SU-DHL-6 (cell line): ENCODE measurements at regions not wholly inside any gene's neighbourhood (a gene's known extent, or its start where the extent isn't known, plus 50 kb on each side); places are given as distances from the start of the nearest gene placed in this dataset.

Experiments used
- H2AFZ ChIP-seq: fragments of 200-600 bp; sonication (generic); 2 replicates; pipeline ENCODE4 v1.6.1; 2014; ENCODE audit warnings: low read depth, mild to moderate bottlenecking, moderate library complexity, mixed read lengths, antibody characterized with exemption, low read length; ENCODE audit not compliant: severe bottlenecking
- H3F3A ChIP-seq: fragments of 200-600 bp; shearing (Covaris generic); 2 replicates; pipeline ENCODE4 v1.6.0; 2016; ENCODE audit warnings: antibody characterized with exemption, mild to moderate bottlenecking; ENCODE audit not compliant: insufficient read depth
- H3K27ac ChIP-seq: fragments of 200-600 bp; sonication (generic); 2 replicates; pipeline ENCODE4 v1.5.1; 2016; ENCODE audit warnings: low read depth, mild to moderate bottlenecking, low read length, moderate library complexity, mixed read lengths
- H3K27me3 ChIP-seq: fragments of 200-600 bp; sonication (generic), shearing (Covaris generic); 2 replicates; pipeline ENCODE4 v1.6.0; 2014; ENCODE audit warnings: mild to moderate bottlenecking, low read length
- H3K36me3 ChIP-seq: fragments of 200-600 bp; sonication (generic); 2 replicates; pipeline ENCODE4 v1.6.1; 2014; ENCODE audit warnings: mild to moderate bottlenecking, low read length, mixed read lengths
- H3K4me2 ChIP-seq: fragments of 300-600, 200-600 bp; shearing (Covaris generic), sonication (generic); 2 replicates; pipeline ENCODE4 v1.6.0; 2014; ENCODE audit warnings: low read length, low read depth, mild to moderate bottlenecking; ENCODE audit not compliant: poor library complexity, severe bottlenecking
- H3K4me3 ChIP-seq: fragments of 200-600 bp; sonication (generic); 2 replicates; pipeline ENCODE4 v1.5.1; 2014; ENCODE audit warnings: antibody characterized with exemption, low read length, mild to moderate bottlenecking, mixed read lengths; ENCODE audit not compliant: insufficient read depth, poor library complexity, severe bottlenecking
- H3K79me2 ChIP-seq: fragments of 200-600 bp; sonication (generic); 2 replicates; pipeline ENCODE4 v1.6.1; 2014; ENCODE audit warnings: mild to moderate bottlenecking, low read length, moderate library complexity; ENCODE audit not compliant: insufficient read depth
- H3K9ac ChIP-seq: fragments of 200-600 bp; sonication (generic); 2 replicates; pipeline ENCODE4 v1.7.0; 2014; ENCODE audit warnings: mild to moderate bottlenecking, low read length
- H3K9me2 ChIP-seq: fragments of 200-600 bp; sonication (generic); replicated peaks from 2 replicates; pipeline ENCODE4 v1.6.1; 2014; ENCODE audit warnings: low read length; ENCODE audit not compliant: insufficient read depth
- H3K9me3 ChIP-seq: fragments of 200-600 bp; sonication (generic); 2 replicates; pipeline ENCODE4 v1.6.1; 2014; ENCODE audit warnings: low read length, mixed read lengths; ENCODE audit not compliant: insufficient read depth
- H4K20me1 ChIP-seq: fragments of 200-600 bp; sonication (generic); 2 replicates; pipeline ENCODE4 v1.6.1; 2014; ENCODE audit warnings: low read depth, mild to moderate bottlenecking, antibody characterized with exemption, low read length, moderate library complexity, mixed read lengths
- EZH2phosphoT487 ChIP-seq: fragments of 200-600 bp; sonication (generic), shearing (Covaris generic); conservative IDR thresholded peaks from 2 replicates; pipeline ENCODE4 v1.6.1; 2018; ENCODE audit warnings: mild to moderate bottlenecking, antibody characterized with exemption, low read length, moderate library complexity, mixed read lengths
- TF ChIP-seq, protein P1 (sequence below): fragments of 200-600 bp; sonication (generic); IDR thresholded peaks from one replicate; pipeline ENCODE4 v1.5.1; 2017; ENCODE audit warnings: antibody characterized with exemption, mild to moderate bottlenecking, low read length, moderate library complexity; ENCODE audit not compliant: insufficient read depth, poor library complexity, severe bottlenecking

DNA sequence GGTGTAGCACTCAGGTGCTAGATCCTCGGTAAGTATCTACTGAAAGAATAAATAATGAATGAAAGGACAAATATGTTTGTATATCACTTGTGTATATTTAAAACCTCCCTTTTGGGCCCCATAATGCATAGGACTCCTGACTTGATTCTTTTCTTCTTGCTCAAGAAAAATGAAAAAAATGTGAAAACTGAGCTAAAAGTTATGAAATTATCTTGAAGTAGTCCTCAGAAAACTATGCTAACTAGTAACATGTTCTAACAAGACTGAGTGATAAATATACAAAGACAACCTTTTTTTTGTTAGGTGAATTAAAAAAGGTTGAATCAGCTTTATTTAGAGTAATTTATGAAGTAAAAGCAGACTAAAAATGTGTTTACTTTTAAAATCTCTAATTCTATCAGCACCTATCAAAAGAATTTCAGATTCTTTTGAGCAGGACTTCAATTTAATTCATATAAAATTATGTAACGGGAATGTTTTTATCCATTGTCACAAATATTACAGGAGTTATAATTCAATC, 247.8 kb upstream of the JAG1 start:
- Histone ChIP-seq H3K9me3 (0 out of 2 replicates have a peak, but pooled peaks cover 4% of the 10 kb centered on the region), H4K20me1 (no peaks in the 10 kb centered on the region)

DNA sequence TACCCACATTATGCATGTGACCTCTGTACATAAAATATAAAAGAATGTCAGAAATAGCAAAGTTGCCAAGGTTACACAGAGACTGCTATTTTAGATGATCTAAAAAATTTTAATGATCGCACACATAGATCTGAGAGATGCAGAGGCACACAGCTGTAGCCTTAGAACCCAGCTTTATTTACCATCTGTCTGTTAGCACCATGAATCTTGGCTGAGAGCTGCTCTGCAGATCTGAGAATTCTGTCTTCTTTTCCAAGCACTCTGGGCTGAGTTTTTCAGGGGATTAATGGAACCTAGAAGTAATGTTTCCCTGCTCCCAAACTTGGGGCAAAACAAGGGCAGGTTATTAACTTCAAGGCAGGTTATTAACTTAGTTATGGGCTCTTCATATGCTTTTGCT, 248.7 kb upstream of the JAG1 start:
- Histone ChIP-seq H3K9me2 (no peaks in the 10 kb centered on the region), H4K20me1 (no peaks in the 10 kb centered on the region), H3K36me3 (no peaks in the 10 kb centered on the region), H2AFZ (no peak overlapping the region), H3K27ac (no peak overlapping the region), H3K27me3 (no peaks in the 10 kb centered on the region), H3K79me2 (no peaks in the 10 kb centered on the region), H3F3A (no peaks in the 10 kb centered on the region), H3K9ac (no peak overlapping the region), H3K4me2 (no peak overlapping the region), H3K9me3 (0 out of 2 replicates have a peak, but pooled peaks cover 2% of the 10 kb centered on the region), H3K4me3 (no peak overlapping the region)
- TF ChIP-seq, protein P1, sequence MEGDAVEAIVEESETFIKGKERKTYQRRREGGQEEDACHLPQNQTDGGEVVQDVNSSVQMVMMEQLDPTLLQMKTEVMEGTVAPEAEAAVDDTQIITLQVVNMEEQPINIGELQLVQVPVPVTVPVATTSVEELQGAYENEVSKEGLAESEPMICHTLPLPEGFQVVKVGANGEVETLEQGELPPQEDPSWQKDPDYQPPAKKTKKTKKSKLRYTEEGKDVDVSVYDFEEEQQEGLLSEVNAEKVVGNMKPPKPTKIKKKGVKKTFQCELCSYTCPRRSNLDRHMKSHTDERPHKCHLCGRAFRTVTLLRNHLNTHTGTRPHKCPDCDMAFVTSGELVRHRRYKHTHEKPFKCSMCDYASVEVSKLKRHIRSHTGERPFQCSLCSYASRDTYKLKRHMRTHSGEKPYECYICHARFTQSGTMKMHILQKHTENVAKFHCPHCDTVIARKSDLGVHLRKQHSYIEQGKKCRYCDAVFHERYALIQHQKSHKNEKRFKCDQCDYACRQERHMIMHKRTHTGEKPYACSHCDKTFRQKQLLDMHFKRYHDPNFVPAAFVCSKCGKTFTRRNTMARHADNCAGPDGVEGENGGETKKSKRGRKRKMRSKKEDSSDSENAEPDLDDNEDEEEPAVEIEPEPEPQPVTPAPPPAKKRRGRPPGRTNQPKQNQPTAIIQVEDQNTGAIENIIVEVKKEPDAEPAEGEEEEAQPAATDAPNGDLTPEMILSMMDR = no peak
- no peak for TF ChIP-seq EZH2phosphoT487

More for the DNA sequence above, 247.8 kb upstream of the JAG1 start:
- no peaks in the 10 kb centered on the region for H3K27me3 ChIP-seq
- no peak overlapping the region for H3K9ac ChIP-seq
- no peaks in the 10 kb centered on the region for H3K36me3 ChIP-seq
- H3K79me2 ChIP-seq = no peaks in the 10 kb centered on the region
- H2AFZ ChIP-seq = no peak overlapping the region
- H3K9me2 ChIP-seq = no peaks in the 10 kb centered on the region
- TF ChIP-seq, protein P1 = no peak
- no peak for TF ChIP-seq EZH2phosphoT487
- no peak overlapping the region for H3K27ac ChIP-seq
- H3F3A ChIP-seq = no peaks in the 10 kb centered on the region
- H3K4me3 ChIP-seq = no peak overlapping the region
- no peak overlapping the region for H3K4me2 ChIP-seq

DNA sequence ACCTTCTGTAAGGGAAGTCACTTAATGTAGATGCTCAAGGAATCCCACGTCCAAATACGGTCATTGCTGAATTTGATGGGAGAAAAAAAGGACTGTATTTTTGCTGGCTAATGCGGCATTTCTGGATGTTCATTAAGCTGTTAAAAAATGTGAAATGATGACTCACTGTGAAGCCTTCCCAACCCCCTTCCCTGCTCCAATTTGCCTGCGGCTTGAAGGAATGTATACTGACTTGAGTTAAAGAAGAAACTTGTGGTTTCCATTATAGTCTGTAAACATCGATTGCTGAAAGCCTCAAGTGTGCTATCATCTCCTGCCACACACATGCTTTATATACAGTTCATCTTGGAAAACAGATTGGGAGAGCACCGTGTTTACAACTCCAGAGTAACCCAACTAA, 249.1 kb upstream of the JAG1 start:
- H3K4me2 ChIP-seq = no peak overlapping the region
- no peaks in the 10 kb centered on the region for H3K27me3 ChIP-seq
- no peaks in the 10 kb centered on the region for H3K9me2 ChIP-seq
- no peaks in the 10 kb centered on the region for H3K36me3 ChIP-seq
- no peak overlapping the region for H3K4me3 ChIP-seq
- TF ChIP-seq, protein P1 = no peak
- no peak for TF ChIP-seq EZH2phosphoT487
- H3K27ac ChIP-seq = no peak overlapping the region
- H3K79me2 ChIP-seq = no peaks in the 10 kb centered on the region
- H3K9ac ChIP-seq = no peak overlapping the region
- no peak overlapping the region for H2AFZ ChIP-seq
- H4K20me1 ChIP-seq = no peaks in the 10 kb centered on the region
- no peaks in the 10 kb centered on the region for H3F3A ChIP-seq
- H3K9me3 ChIP-seq = no peaks in the 10 kb centered on the region
